RWPE1 (cell line): ENCODE measurements at regions not wholly inside any gene's neighbourhood (a gene's known extent, or its start where the extent isn't known, plus 50 kb on each side); places are given as distances from the start of the nearest gene placed in this dataset.

ENCODE experiments used
- CTCF ChIA-PET: fragments of 350-600 bp; sonication (Branson Sonifier 250); formaldehyde crosslinking; extraction: SDS; loops from one replicate; lab custom pipeline; 2021; lab: Yijun Ruan, JAX
- POLR2A ChIA-PET: fragments of 400-600 bp; formaldehyde crosslinking; extraction: SDS; loops from one replicate; lab custom pipeline; 2020; ENCODE audit warnings: antibody characterized with exemption; ENCODE audit not compliant: low non-redundant PET; lab: Yijun Ruan, JAX
- DNase-seq: peaks from one replicate; pipeline ENCODE4 v3.0.0; 2012; ENCODE audit warnings: low spot score
- H3K27ac ChIP-seq: fragments of 450-650 bp; 2 replicates; pipeline ENCODE4 v1.5.1; 2017
- TF ChIP-seq, protein P1 (sequence below): fragments of 450-650 bp; conservative IDR thresholded peaks from 2 replicates; pipeline ENCODE4 v1.5.1; 2017; ENCODE audit warnings: low read depth, mild to moderate bottlenecking

DNA sequence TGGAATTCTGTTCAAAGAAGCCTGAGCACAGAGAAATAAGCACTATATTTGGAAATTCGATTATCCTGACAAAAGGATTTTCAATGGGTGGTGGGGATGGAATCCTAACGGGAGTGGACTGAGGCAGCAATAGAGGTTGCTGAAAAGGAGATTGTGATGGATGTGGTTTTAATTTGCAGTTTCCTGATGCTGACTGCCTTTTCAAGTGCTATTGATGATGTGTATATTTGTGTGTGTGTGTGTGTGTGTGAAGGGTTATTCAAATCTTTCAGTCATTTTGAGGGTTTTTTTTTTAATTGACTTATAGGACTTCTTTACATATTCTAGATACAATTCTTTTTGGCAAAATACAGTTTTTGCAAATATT, 614.5 kb downstream of the HINT1 start:
- POLR2A ChIA-PET, result no interaction called here
- CTCF ChIA-PET, result interaction anchor here (0.6 to 0.8 kb wide), 2 partner anchors 9 to 184 kb away, joined by 3 read pairs; no protein-coding TSS in a partner anchor
- H3K27ac ChIP-seq, result no peak overlapping the region

DNA sequence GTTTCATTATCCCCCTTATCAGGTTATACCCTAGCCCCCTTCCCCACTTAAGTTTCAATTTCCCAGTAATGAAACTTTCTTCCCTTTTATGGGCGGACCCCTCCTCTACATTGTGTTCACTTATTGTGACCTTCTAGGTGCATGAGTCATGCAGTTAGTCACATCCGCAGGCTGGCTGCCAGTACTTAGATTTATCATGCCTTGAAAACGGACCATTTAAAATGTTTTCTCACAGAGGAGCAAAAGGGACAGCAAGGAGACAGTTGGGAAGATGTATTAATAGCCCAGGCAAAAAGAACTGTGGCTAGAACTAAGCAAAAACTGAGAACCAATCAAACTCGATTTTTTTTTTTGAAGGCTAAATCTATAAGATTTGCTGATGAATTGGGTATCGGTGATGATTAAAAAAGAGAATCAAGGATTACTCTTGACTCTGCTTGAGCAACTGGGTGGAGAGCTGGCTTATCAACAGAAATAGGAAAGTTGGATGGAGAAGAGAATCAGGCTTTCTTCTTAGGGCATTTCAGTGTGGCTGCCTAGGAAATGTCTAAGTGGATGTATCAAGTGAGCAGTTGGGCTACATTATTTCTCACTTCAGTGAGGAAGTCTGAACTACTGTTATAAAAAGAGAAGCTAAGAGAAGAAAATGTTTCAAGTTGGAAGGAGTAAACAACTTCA, 615.0 kb downstream of the HINT1 start:
- DNase-seq, result peak; percentile 61
- POLR2A ChIA-PET, result no interaction called here
- TF ChIP-seq, protein P1, sequence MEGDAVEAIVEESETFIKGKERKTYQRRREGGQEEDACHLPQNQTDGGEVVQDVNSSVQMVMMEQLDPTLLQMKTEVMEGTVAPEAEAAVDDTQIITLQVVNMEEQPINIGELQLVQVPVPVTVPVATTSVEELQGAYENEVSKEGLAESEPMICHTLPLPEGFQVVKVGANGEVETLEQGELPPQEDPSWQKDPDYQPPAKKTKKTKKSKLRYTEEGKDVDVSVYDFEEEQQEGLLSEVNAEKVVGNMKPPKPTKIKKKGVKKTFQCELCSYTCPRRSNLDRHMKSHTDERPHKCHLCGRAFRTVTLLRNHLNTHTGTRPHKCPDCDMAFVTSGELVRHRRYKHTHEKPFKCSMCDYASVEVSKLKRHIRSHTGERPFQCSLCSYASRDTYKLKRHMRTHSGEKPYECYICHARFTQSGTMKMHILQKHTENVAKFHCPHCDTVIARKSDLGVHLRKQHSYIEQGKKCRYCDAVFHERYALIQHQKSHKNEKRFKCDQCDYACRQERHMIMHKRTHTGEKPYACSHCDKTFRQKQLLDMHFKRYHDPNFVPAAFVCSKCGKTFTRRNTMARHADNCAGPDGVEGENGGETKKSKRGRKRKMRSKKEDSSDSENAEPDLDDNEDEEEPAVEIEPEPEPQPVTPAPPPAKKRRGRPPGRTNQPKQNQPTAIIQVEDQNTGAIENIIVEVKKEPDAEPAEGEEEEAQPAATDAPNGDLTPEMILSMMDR, result no peak
- CTCF ChIA-PET, result interaction anchor here (0.6 to 0.8 kb wide), 2 partner anchors 10 to 183 kb away, joined by 3 read pairs; no protein-coding TSS in a partner anchor
- no peak overlapping the region for H3K27ac ChIP-seq

More for the DNA sequence above, 614.5 kb downstream of the HINT1 start:
- TF ChIP-seq, protein P1, result no peak
- DNase-seq, result no peak

DNA sequence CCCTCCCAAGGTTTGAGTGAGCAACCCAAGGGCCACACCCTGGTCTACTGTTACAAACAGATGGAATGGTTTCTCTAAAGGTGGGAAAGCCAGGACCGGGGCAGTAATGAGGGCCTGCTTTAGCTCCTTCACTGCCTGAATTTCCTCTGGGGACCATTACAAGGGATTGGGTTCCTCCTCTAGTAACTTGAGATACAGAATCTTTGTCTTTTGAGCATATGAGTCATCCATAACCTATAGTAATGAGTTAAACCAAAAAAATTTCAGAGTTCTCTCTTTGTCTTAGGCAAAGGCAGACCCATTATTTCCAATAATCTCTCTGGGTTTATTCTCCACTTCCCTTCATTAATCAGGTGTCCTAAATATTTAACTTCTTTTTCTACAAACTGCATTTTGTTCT, 618.8 kb downstream of the HINT1 start:
- POLR2A ChIA-PET, result no interaction called here
- no peak overlapping the region for H3K27ac ChIP-seq
- CTCF ChIA-PET, result interaction anchor here (0.6 kb wide), 1 partner anchor 184 kb away, joined by 3 read pairs; no protein-coding TSS in a partner anchor
- peak; percentile 24 for DNase-seq
- TF ChIP-seq, protein P1, result no peak

DNA sequence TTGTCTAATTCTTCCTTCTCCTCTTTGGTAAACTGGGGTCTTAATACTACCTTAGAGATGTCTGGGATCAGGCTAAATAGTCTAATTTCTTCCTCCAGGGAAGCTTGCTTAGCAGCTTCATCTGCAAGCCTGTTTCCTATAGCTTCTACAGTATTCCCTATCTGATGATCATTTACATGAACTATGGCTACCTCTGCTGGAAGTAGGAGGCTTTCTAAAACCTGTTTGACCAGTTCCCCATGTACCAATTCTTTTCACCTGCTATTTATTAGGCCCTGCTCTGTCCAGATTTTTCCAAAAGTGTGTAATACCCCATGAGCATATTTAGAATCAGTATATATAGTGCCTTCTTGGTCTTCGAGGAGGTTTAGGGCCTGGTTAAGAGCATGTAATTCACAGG, 619.8 kb downstream of the HINT1 start:
- DNase-seq, result peak; percentile 40
- ChIA-PET CTCF (interaction anchor here (0.6 to 1.0 kb wide), 5 partner anchors 154 to 436 kb away, joined by 3 read pairs; no protein-coding TSS in a partner anchor), POLR2A (no interaction called here)
- H3K27ac ChIP-seq, result no peak overlapping the region
- TF ChIP-seq, protein P1, result no peak

DNA sequence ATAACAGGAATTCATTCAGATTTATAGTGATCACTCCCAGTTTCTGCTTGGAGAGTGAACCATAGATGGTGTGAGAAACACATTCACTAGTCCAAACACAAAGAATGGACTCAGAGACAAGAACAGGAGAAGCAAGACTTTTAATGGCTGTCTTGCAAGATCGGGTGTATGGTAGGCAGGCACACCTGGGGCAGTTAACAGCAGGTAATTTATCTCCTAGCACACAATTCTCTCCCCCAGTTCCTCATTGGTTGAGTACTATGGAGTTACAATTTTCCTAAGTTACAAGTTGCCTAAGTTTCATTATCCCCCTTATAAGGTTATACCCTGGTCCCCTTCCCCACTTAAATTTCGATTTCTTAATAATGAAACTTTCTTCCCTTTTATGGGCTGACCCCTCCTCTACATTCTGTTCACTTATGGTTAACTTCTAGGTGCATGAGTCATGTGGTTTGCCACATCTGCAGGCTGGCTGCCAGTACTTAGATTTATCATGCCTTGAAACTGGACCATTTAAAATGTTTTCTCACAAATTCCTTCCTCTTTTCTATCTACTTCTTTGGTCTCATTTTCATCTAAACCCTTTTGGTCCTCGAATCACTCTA, 623.3 kb downstream of the HINT1 start:
- TF ChIP-seq, protein P1, result no peak
- H3K27ac ChIP-seq, result no peak overlapping the region
- DNase-seq, result peak; percentile 25
- ChIA-PET CTCF (no interaction called here), POLR2A (no interaction called here)

DNA sequence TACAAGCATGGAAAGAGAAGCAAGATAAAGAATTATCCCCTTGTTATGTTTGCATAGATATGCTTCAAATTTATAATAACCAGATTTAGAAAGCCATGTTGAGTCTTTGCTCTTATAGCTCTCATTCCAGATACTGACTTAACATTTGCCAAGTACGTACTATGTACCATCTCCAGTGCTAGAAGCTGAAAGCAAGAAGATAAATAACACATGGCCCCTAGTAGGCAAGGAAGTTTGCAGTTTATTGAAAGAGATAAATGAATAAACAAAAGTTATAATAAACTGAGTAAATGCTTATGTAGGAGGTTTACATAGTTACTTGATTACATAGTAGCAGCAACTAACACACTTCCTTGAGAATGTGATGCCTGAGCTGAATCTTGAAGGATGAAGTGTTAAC, 628.4 kb downstream of the HINT1 start:
- no peak overlapping the region for H3K27ac ChIP-seq
- TF ChIP-seq, protein P1, result no peak
- ChIA-PET CTCF (interaction anchor here (0.6 to 1.1 kb wide), 2 partner anchors 17 to 335 kb away, joined by 3 to 11 read pairs; no protein-coding TSS in a partner anchor), POLR2A (no interaction called here)
- DNase-seq, result no peak
